Gastroesophageal sphincter (tissue), 4 donors: ENCODE measurements at regions not wholly inside any gene's neighbourhood (a gene's known extent, or its start where the extent isn't known, plus 50 kb on each side); places are given as distances from the start of the nearest gene placed in this dataset.

Source experiments
- ATAC-seq: fragments of 150-250 bp; one replicate; pipeline ENCODE4 v1.9.1; 2016; ENCODE audit warnings: mild to moderate bottlenecking, moderate library complexity
- H3K27ac ChIP-seq, 4 donors: fragments of 200-600 bp; sonication (generic) in 3 of 4; 1 replicate in 3 of 4; 2 replicates in 1 of 4; pipeline ENCODE4 v1.5.1; 2016 to 2019
- H3K27me3 ChIP-seq: fragments of 200-600 bp; sonication (generic); one replicate; pipeline ENCODE4 v1.5.1; 2019
- H3K36me3 ChIP-seq, 2 donors: fragments of 200-600 bp; sonication (generic); one replicate each; pipeline ENCODE4 v1.5.1; 2019; ENCODE audit warnings: control low read depth in 1 of 2
- H3K4me1 ChIP-seq, 3 donors: fragments of 200-600 bp; sonication (generic); 1 replicate in 2 of 3; 2 replicates in 1 of 3; pipeline ENCODE4 v1.5.1; 2016 to 2019; ENCODE audit warnings: control low read depth in 2 of 3
- H3K4me3 ChIP-seq, 2 donors: fragments of 200-600 bp; sonication (generic); one replicate each; pipeline ENCODE4 v1.5.1; 2019; ENCODE audit warnings: mild to moderate bottlenecking in 1 of 2, moderate library complexity in 1 of 2
- H3K9me3 ChIP-seq, 3 donors: fragments of 200-600 bp; sonication (generic); one replicate each; pipeline ENCODE4 v1.5.1; 2017 to 2019; ENCODE audit warnings: control low read depth in 2 of 3
- EP300 ChIP-seq: sonication (generic); formaldehyde crosslinking; IDR thresholded peaks from one replicate; pipeline ENCODE4 v1.6.1; 2017; ENCODE audit warnings: antibody characterized with exemption, mild to moderate bottlenecking
- POLR2A ChIP-seq, 2 donors: fragments of 450-650 bp; IDR thresholded peaks; one replicate each; pipeline ENCODE4 v1.6.1; 2017; ENCODE audit warnings: antibody characterized with exemption in 2 of 2, mild to moderate bottlenecking in 2 of 2, moderate library complexity in 1 of 2
- POLR2AphosphoS5 ChIP-seq: sonication (generic); formaldehyde crosslinking; IDR thresholded peaks from one replicate; pipeline ENCODE4 v1.6.1; 2017; ENCODE audit warnings: antibody characterized with exemption
- WGBS, 2 donors: methylation state at CpG; one replicate each; pipeline ENCODE4 v1.1.5; 2018; ENCODE audit warnings: low coverage in 1 of 2; 5-methylcytosine and 5-hydroxymethylcytosine counted together
- TF ChIP-seq, protein P1 (sequence below), 4 experiments: fragments of 200-600 bp in 2 of 4; fragments of 450-650 bp in 2 of 4; sonication (generic) in 1 of 4; IDR thresholded peaks; one replicate each; pipeline ENCODE4 v1.5.1; 2017 to 2019; ENCODE audit warnings: antibody characterized with exemption in 4 of 4, mild to moderate bottlenecking in 2 of 4, moderate library complexity in 2 of 4

GRCh38 chr2:12369566-12369965, 347.2 kb upstream of the TRIB2 start:
- WGBS, 2 donors = 93 to 94% methylated on average over 3 of the region's 3 CpGs
- no peak for ATAC-seq
- H3K9me3 ChIP-seq = no peaks in the 10 kb centered on the region
- no peaks in the 10 kb centered on the region for H3K27me3 ChIP-seq
- TF ChIP-seq EP300 (no peak), POLR2AphosphoS5 (no peak), POLR2A (IDR thresholded peaks at IDR 0.05) (no peak)
- TF ChIP-seq, protein P1, sequence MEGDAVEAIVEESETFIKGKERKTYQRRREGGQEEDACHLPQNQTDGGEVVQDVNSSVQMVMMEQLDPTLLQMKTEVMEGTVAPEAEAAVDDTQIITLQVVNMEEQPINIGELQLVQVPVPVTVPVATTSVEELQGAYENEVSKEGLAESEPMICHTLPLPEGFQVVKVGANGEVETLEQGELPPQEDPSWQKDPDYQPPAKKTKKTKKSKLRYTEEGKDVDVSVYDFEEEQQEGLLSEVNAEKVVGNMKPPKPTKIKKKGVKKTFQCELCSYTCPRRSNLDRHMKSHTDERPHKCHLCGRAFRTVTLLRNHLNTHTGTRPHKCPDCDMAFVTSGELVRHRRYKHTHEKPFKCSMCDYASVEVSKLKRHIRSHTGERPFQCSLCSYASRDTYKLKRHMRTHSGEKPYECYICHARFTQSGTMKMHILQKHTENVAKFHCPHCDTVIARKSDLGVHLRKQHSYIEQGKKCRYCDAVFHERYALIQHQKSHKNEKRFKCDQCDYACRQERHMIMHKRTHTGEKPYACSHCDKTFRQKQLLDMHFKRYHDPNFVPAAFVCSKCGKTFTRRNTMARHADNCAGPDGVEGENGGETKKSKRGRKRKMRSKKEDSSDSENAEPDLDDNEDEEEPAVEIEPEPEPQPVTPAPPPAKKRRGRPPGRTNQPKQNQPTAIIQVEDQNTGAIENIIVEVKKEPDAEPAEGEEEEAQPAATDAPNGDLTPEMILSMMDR (IDR thresholded peaks at IDR 0.05) = no peak
- H3K4me1 ChIP-seq = no peaks in the 10 kb centered on the region
- H3K36me3 ChIP-seq = no peaks in the 10 kb centered on the region
- H3K27ac ChIP-seq = no peak overlapping the region
- no peak overlapping the region for H3K4me3 ChIP-seq

GRCh38 chr2:12376025-12376424, 340.7 kb upstream of the TRIB2 start:
- no peaks in the 10 kb centered on the region for H3K9me3 ChIP-seq
- no peak overlapping the region for H3K27ac ChIP-seq
- H3K4me1 ChIP-seq = no peaks in the 10 kb centered on the region
- no peak overlapping the region for H3K4me3 ChIP-seq
- TF ChIP-seq, protein P1 (IDR thresholded peaks at IDR 0.05) = no peak
- TF ChIP-seq POLR2AphosphoS5 (no peak), POLR2A (IDR thresholded peaks at IDR 0.05) (no peak), EP300 (no peak)
- no peak for ATAC-seq
- no peaks in the 10 kb centered on the region for H3K36me3 ChIP-seq
- WGBS, 2 donors = 93 to 100% methylated on average over 1 of the region's 1 CpG
- H3K27me3 ChIP-seq = no peaks in the 10 kb centered on the region

GRCh38 chr2:12379143-12379542, 337.6 kb upstream of the TRIB2 start:
- no peak for TF ChIP-seq EP300
- no peak for TF ChIP-seq POLR2AphosphoS5
- TF ChIP-seq, protein P1 (IDR thresholded peaks at IDR 0.05) = no peak
- TF ChIP-seq POLR2A (IDR thresholded peaks at IDR 0.05) = no peak
- Histone ChIP-seq H3K9me3 (no peaks in the 10 kb centered on the region), H3K4me1 (no peaks in the 10 kb centered on the region), H3K36me3 (no peaks in the 10 kb centered on the region), H3K27ac (no peak overlapping the region), H3K27me3 (no peaks in the 10 kb centered on the region), H3K4me3 (no peak overlapping the region)
- no peak for ATAC-seq
- 91% methylated on average over 1 of the region's 1 CpG; no CpG with 5 or more reads in 1 of the 2 donors for WGBS, 2 donors

DNA sequence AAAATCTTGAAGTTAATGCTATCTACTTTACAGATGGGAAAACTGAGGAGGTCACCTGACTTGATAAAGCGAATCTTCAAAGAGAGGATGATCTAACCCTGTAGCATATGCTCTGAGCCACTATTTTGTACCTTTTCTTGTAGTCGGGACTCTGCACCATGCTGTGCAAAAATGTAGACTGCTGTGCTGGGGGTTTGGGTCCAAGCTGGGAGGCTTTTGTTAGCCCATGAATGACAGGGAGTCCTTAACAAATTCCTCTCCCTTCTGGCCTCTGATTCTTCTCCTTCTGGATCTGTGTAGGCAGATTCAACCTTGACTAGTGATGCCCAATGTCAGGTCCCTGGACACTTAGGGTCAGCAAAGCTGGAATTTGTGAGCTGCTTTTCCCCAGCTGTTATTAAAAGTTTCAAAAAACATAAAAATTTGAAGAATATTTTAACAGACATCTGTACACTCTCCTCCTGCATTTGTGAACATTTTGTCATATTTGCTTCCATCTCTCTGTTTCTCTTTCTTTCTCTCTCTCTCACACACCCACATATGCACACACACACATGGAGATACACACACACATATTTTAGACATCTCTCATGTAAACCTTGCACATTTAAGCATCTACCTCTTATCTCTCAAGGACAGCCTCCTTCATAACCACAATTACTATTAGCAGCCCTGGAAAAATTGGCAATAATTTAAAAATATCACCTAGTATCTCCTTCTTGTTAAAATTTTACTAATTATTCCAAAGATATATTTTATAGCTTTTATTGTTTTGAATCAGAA, 335.0 kb upstream of the TRIB2 start:
- no peaks in the 10 kb centered on the region for H3K4me1 ChIP-seq
- TF ChIP-seq EP300 = no peak
- TF ChIP-seq POLR2AphosphoS5 = no peak
- no peak for TF ChIP-seq POLR2A (IDR thresholded peaks at IDR 0.05)
- TF ChIP-seq, protein P1 (IDR thresholded peaks at IDR 0.05) = no peak
- no peaks in the 10 kb centered on the region for H3K36me3 ChIP-seq
- H3K4me3 ChIP-seq = no peak overlapping the region
- no peak for ATAC-seq
- no peaks in the 10 kb centered on the region for H3K9me3 ChIP-seq
- no peaks in the 10 kb centered on the region for H3K27me3 ChIP-seq
- WGBS, 2 donors = 75 to 82% methylated on average over 2 of the region's 2 CpGs
- H3K27ac ChIP-seq = no peak overlapping the region

GRCh38 chr2:12382366-12382765, 334.4 kb upstream of the TRIB2 start:
- 68 to 83% methylated on average over 2 to 3 of the region's 4 CpGs for WGBS, 2 donors
- TF ChIP-seq POLR2A (IDR thresholded peaks at IDR 0.05) = no peak
- no peak for TF ChIP-seq EP300
- TF ChIP-seq, protein P1 (IDR thresholded peaks at IDR 0.05) = no peak
- TF ChIP-seq POLR2AphosphoS5 = no peak
- no peaks in the 10 kb centered on the region for H3K36me3 ChIP-seq
- H3K27ac ChIP-seq = no peak overlapping the region
- no peaks in the 10 kb centered on the region for H3K27me3 ChIP-seq
- H3K9me3 ChIP-seq = no peaks in the 10 kb centered on the region
- H3K4me3 ChIP-seq = no peak overlapping the region
- no peak for ATAC-seq
- no peaks in the 10 kb centered on the region for H3K4me1 ChIP-seq
